ENCODE measurements at regions not wholly inside any gene's neighbourhood (a gene's known extent, or its start where the extent isn't known, plus 50 kb on each side); places are given as distances from the start of the nearest gene placed in this dataset.

- in situ Hi-C loops (cut with HindIII; ENCODE audit: low sequenced_read_pairs) = no loop called here
- no peak for TF ChIP-seq CTCF (IDR thresholded peaks at IDR 0.05; ENCODE audit: low read depth, low read length, missing control alignments)
Observed at GRCh38 chr11:116207019-116207418, 565.8 kb downstream of the BUD13 start.

GRCh38 chr11:116202922-116203321 lies 569.9 kb downstream of the BUD13 start:
- in situ Hi-C loops (cut with HindIII; ENCODE audit: low sequenced_read_pairs) = no loop called here
- DNase-seq (ENCODE audit: low read depth) = no peak
- no peak for TF ChIP-seq CTCF (IDR thresholded peaks at IDR 0.05; ENCODE audit: low read depth, low read length, missing control alignments)
- no peak overlapping the region for H3K4me3 ChIP-seq (ENCODE audit: low read depth, low read length)

More at GRCh38 chr11:116207019-116207418, 565.8 kb downstream of the BUD13 start:
- no peak for DNase-seq (ENCODE audit: low read depth)
- H3K4me3 ChIP-seq (ENCODE audit: low read depth, low read length) = no peak overlapping the region

GRCh38 chr11:116200564-116200963 lies 572.2 kb downstream of the BUD13 start:
- in situ Hi-C loops (cut with HindIII; ENCODE audit: low sequenced_read_pairs) = no loop called here
- no peak overlapping the region for H3K4me3 ChIP-seq (ENCODE audit: low read depth, low read length)
- TF ChIP-seq CTCF (IDR thresholded peaks at IDR 0.05; ENCODE audit: low read depth, low read length, missing control alignments) = no peak
- DNase-seq (ENCODE audit: low read depth) = no peak

GRCh38 chr11:116199182-116199581 lies 573.6 kb downstream of the BUD13 start:
- in situ Hi-C loops (cut with HindIII; ENCODE audit: low sequenced_read_pairs) = no loop called here
- TF ChIP-seq CTCF (IDR thresholded peaks at IDR 0.05; ENCODE audit: low read depth, low read length, missing control alignments) = no peak

GRCh38 chr11:116194156-116194904 lies 578.5 kb downstream of the BUD13 start:
- no peak for TF ChIP-seq CTCF (IDR thresholded peaks at IDR 0.05; ENCODE audit: low read depth, low read length, missing control alignments)
- peak overlapping the region; percentile 46 for H3K4me3 ChIP-seq (ENCODE audit: low read depth, low read length)
- in situ Hi-C loops (cut with HindIII; ENCODE audit: low sequenced_read_pairs) = no loop called here
- DNase-seq (ENCODE audit: low read depth) = no peak

More at GRCh38 chr11:116199182-116199581, 573.6 kb downstream of the BUD13 start:
- no peak for DNase-seq (ENCODE audit: low read depth)
- no peak overlapping the region for H3K4me3 ChIP-seq (ENCODE audit: low read depth, low read length)

GRCh38 chr11:116193321-116194131 lies 579.3 kb downstream of the BUD13 start:
- no peak for TF ChIP-seq CTCF (IDR thresholded peaks at IDR 0.05; ENCODE audit: low read depth, low read length, missing control alignments)
- DNase-seq (ENCODE audit: low read depth) = peak; percentile 87
- peak overlapping the region; percentile 46 for H3K4me3 ChIP-seq (ENCODE audit: low read depth, low read length)
- in situ Hi-C loops (cut with HindIII; ENCODE audit: low sequenced_read_pairs) = no loop called here
